ENCODE measurements at regions not wholly inside any gene's neighbourhood (a gene's known extent, or its start where the extent isn't known, plus 50 kb on each side); places are given as distances from the start of the nearest gene placed in this dataset.

DNA sequence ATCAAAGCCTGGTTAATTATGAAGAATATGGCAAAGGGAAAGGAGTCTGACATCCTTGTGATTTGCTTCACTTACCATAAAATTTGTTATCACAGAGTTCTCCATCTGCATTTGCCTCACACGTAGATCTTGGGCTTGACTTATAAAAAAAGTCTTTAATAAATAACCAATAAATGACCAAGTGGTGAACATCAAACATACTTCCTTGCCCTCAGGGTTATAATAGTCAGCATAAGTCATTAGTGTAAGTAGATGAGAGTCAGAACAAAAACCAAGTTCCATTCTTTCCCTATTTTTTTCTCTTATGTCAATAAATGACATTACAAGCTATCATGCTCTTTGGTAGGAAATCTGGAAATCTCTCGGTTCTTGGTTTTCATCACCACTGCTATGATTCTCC lies 635.4 kb upstream of the ATXN7L3B start:
- TF ChIP-seq CTCF (IDR thresholded peaks at IDR 0.05; ENCODE audit: extremely low read depth, insufficient read depth, missing control alignments), result no peak
- DNase-seq (ENCODE audit: low spot score), result no peak
- in situ Hi-C loops (cut with MboI; ENCODE audit: low pct_unique_long_range_greater_than_20kb, low sequenced_read_pairs, unreplicated experiment), result no loop called here

- TF ChIP-seq CTCF (IDR thresholded peaks at IDR 0.05; ENCODE audit: extremely low read depth, insufficient read depth, missing control alignments), result no peak
- in situ Hi-C loops (cut with MboI; ENCODE audit: low pct_unique_long_range_greater_than_20kb, low sequenced_read_pairs, unreplicated experiment), result no loop called here
- no peak for DNase-seq (ENCODE audit: low spot score)
These were observed 630.9 kb upstream of the ATXN7L3B start for GRCh38 chr12:73906757-73907156.

- TF ChIP-seq CTCF (IDR thresholded peaks at IDR 0.05; ENCODE audit: extremely low read depth, insufficient read depth, missing control alignments), result peak; percentile 9
- no peak for DNase-seq (ENCODE audit: low spot score)
- in situ Hi-C loops (cut with MboI; ENCODE audit: low pct_unique_long_range_greater_than_20kb, low sequenced_read_pairs, unreplicated experiment), result no loop called here
These were observed 601.8 kb upstream of the ATXN7L3B start for GRCh38 chr12:73935817-73936216.

GRCh38 chr12:73947326-73948026 lies 590.2 kb upstream of the ATXN7L3B start:
- in situ Hi-C loops (cut with MboI; ENCODE audit: low pct_unique_long_range_greater_than_20kb, low sequenced_read_pairs, unreplicated experiment), result no loop called here
- no peak for TF ChIP-seq CTCF (IDR thresholded peaks at IDR 0.05; ENCODE audit: extremely low read depth, insufficient read depth, missing control alignments)
- DNase-seq (ENCODE audit: low spot score), result no peak

DNA sequence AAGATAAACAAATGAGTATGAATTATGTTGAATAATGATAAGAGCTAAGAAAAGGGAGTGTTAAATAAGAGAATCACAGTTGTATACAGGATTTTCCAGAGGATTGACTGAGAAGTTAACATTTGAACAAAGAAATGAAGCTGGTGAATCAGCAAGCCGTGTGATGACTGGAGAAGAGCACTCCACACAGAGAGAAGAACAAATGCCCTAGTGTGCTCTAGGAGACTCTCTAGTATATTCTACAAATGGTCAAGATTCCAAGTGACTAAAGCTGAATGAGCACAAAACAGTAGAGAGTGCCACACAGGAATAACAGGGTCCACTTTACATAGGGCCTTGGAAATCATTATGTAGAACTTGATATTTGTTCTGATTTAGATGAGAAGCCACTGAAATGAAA lies 587.1 kb upstream of the ATXN7L3B start:
- DNase-seq (ENCODE audit: low spot score), result no peak
- TF ChIP-seq CTCF (IDR thresholded peaks at IDR 0.05; ENCODE audit: extremely low read depth, insufficient read depth, missing control alignments), result no peak
- in situ Hi-C loops (cut with MboI; ENCODE audit: low pct_unique_long_range_greater_than_20kb, low sequenced_read_pairs, unreplicated experiment), result no loop called here

GRCh38 chr12:73951956-73952703 lies 585.5 kb upstream of the ATXN7L3B start:
- TF ChIP-seq CTCF (IDR thresholded peaks at IDR 0.05; ENCODE audit: extremely low read depth, insufficient read depth, missing control alignments), result no peak
- in situ Hi-C loops (cut with MboI; ENCODE audit: low pct_unique_long_range_greater_than_20kb, low sequenced_read_pairs, unreplicated experiment), result no loop called here
- DNase-seq (ENCODE audit: low spot score), result no peak

All from GM13977 (cell line).